LNCaP clone FGC (cell line): ENCODE measurements at regions not wholly inside any gene's neighbourhood (a gene's known extent, or its start where the extent isn't known, plus 50 kb on each side); places are given as distances from the start of the nearest gene placed in this dataset.
A peak's percentile ranks its signal among the peaks of the same experiment; 100 is the strongest.

Experiments
- DNase-seq: peaks from one replicate; pipeline ENCODE4 v3.0.0-alpha.2; 2011; ENCODE audit warnings: low read depth
- H3K4me3 ChIP-seq: 2 replicates; pipeline ENCODE4 v1.5.1; 2011; ENCODE audit warnings: mild to moderate bottlenecking, low read depth, low read length, control low read depth
- TF ChIP-seq, protein P1 (sequence below): IDR thresholded peaks from 2 replicates; pipeline ENCODE4 v1.5.1; 2012; ENCODE audit warnings: mild to moderate bottlenecking; ENCODE audit not compliant: control insufficient read depth, insufficient read depth; ENCODE audit errors: extremely low read depth

DNA sequence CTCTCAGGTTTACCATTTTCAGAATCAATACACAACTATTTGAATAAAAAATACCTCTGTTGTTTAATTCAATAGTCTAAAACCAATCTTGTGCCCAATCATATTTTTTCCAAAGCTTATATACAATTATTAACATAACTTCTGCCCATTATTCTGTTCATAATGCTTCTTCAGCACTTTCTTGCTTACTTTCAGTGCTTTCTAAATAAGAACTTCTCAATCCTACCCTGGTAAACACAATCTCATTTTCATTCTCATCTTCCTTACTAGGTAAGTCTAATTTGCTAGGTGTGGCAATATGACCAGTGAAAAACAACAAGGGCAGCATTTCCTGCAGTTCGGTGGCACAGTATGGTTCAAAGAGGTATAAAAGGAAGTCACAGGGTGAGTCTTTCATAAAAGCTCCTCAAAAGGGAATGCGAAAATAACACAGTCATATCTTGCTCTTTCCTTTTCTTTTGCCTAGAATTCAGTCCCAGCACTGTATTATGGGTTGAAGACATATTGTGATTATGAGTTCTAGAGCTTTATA is 103.5 kb downstream of the FOXG1 start:
- no peak overlapping the region for H3K4me3 ChIP-seq
- DNase-seq, result no peak
- TF ChIP-seq, protein P1, sequence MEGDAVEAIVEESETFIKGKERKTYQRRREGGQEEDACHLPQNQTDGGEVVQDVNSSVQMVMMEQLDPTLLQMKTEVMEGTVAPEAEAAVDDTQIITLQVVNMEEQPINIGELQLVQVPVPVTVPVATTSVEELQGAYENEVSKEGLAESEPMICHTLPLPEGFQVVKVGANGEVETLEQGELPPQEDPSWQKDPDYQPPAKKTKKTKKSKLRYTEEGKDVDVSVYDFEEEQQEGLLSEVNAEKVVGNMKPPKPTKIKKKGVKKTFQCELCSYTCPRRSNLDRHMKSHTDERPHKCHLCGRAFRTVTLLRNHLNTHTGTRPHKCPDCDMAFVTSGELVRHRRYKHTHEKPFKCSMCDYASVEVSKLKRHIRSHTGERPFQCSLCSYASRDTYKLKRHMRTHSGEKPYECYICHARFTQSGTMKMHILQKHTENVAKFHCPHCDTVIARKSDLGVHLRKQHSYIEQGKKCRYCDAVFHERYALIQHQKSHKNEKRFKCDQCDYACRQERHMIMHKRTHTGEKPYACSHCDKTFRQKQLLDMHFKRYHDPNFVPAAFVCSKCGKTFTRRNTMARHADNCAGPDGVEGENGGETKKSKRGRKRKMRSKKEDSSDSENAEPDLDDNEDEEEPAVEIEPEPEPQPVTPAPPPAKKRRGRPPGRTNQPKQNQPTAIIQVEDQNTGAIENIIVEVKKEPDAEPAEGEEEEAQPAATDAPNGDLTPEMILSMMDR, result no peak

DNA sequence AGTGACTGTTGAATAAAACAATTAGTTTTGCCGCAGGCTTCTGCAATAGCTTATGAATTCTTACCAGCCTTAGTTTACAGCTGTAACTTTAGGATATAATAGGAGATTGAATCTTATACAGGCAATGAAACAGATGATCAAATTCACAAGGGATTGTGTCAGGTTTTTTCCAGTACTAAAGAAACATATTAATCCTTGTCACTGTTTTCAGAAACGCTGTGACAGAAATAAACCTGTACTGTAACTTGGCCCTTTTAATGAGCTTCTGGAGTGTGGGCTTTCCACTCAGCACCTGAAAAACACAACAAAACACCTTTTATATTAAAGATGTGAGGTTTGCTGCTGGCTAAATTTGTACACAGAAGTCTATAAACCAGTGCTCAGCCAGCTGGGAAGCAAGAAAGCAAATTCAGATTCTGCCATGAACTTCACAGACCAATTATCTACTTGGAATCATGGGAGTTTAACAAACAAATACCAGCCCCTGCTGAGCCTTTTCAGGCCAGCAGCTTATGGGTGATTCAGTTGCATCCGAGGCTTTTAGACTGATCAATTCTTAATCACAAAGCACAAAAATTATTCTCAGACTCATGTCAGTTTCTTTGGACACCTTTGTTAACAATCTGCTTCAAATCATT is 109.5 kb downstream of the FOXG1 start:
- TF ChIP-seq, protein P1, result no peak
- peak; percentile 56 for DNase-seq
- peak overlapping the region; percentile 37; the same call in 1 of the 2 replicates for H3K4me3 ChIP-seq

DNA sequence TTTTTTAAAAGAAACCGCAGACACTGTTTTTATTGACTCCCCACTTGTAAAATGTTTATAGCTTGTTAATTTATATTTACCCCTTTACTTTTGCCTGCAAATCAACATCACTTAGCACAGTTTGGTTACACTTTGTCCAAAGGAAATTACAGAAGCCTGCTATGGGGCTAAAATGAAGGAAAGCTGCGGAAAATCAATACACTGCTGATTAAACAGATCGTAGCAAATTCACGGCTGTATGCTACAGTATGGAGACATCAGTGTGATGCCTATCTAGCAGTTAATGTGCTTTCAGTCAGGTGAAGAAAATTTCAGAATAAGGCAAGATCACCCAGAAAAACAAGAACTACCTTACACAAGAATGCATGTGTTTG is 110.0 kb downstream of the FOXG1 start:
- peak overlapping the region; percentile 37 for H3K4me3 ChIP-seq
- TF ChIP-seq, protein P1, result no peak
- peak; percentile 77 for DNase-seq

DNA sequence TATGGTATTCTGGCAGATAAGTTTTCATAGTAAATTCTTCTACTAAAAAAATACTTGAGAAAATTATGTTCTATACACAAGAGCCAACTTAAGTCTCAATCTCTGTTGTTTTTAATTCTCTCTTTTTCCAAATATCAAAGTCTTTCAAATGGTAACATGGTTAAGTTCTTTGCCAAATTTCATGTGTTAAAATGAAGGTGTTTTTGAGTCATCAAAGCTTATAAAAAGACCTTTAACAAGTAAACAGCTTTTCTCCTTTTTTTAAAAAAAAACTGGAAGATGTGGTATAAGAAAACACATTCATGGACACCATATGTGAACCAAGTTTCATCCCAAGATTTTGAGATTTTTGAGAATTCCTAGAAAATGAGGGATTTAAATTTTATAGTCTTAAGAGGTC is 111.3 kb downstream of the FOXG1 start:
- no peak overlapping the region for H3K4me3 ChIP-seq
- TF ChIP-seq, protein P1, result no peak
- DNase-seq, result no peak

DNA sequence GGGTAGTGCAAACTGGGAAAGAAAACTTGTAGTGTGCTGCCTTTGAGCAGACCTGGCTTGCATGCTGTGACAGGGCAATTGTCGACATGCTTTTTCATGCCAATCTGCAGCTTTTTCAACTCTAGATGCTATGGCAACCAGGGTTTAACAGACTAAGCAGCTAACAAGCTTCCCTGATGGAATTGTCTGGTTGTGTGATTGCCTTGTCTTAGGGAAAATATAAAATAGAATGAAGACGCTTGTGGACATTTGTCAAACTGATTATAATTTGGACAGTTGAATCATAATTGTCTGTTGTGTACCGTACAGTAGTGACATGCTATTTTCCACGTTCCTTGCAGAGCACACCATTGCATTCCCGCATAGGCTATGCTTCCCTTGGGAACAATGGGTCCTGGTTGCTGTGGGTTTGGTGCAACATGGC is 113.0 kb downstream of the FOXG1 start:
- H3K4me3 ChIP-seq, result no peak overlapping the region
- no peak for DNase-seq
- TF ChIP-seq, protein P1, result no peak

DNA sequence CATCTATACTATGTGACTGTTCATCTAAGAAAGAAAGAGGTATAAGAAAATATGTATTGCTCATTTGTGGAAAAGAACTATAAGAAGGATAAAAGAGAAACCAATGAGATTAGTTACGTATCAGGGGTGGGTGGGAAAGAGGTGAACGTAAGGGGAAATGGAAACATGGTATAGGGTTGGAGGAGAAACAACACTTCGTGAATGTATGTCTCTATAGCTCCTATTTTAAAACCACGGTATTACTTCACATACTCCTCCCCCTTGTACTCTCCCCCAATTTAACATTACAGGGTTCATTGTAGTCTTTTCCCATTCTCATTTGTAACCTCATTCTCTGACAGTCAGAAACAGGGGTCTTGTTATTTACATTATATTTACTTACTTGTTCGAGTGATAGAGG is 120.4 kb downstream of the FOXG1 start:
- H3K4me3 ChIP-seq, result no peak overlapping the region
- TF ChIP-seq, protein P1, result no peak
- no peak for DNase-seq

DNA sequence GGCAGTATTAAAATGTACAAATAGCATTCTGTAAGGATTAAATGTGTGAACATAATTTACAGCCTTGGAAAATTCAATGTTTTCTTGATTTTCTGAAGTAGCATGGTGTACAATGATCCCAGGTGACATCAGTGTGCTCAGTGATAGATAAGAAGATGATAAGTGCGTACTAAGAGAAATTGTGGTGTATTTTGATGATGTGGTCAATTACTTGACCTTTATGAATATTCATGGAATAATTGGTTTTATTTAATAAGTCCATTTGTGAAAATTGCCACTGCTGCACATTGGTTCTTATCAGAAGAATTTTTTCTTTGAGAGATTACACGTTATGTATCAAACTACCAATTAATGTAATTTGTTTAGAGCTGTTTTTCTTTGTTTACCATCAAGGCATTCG is 128.8 kb downstream of the FOXG1 start:
- no peak overlapping the region for H3K4me3 ChIP-seq
- no peak for DNase-seq
- TF ChIP-seq, protein P1, result no peak
